Prostate gland (tissue), 2 donors: ENCODE measurements at regions not wholly inside any gene's neighbourhood (a gene's known extent, or its start where the extent isn't known, plus 50 kb on each side); places are given as distances from the start of the nearest gene placed in this dataset.
A peak's percentile ranks its signal among the peaks of the same experiment; 100 is the strongest.

Experiments used
- POLR2A ChIP-seq: fragments of 450-650 bp; IDR thresholded peaks from one replicate; pipeline ENCODE4 v1.6.1; 2016; ENCODE audit warnings: antibody characterized with exemption, mild to moderate bottlenecking
- TF ChIP-seq, protein P1 (sequence below), 4 experiments: fragments of 200-600 bp in 2 of 4; fragments of 450-650 bp in 2 of 4; sonication (generic) in 2 of 4; IDR thresholded peaks; 1 replicate in 3 of 4; 2 replicates in 1 of 4; pipeline ENCODE4 v1.5.1; 2016 to 2019; ENCODE audit warnings: antibody characterized with exemption in 4 of 4, mild to moderate bottlenecking in 2 of 4, moderate library complexity in 2 of 4

DNA sequence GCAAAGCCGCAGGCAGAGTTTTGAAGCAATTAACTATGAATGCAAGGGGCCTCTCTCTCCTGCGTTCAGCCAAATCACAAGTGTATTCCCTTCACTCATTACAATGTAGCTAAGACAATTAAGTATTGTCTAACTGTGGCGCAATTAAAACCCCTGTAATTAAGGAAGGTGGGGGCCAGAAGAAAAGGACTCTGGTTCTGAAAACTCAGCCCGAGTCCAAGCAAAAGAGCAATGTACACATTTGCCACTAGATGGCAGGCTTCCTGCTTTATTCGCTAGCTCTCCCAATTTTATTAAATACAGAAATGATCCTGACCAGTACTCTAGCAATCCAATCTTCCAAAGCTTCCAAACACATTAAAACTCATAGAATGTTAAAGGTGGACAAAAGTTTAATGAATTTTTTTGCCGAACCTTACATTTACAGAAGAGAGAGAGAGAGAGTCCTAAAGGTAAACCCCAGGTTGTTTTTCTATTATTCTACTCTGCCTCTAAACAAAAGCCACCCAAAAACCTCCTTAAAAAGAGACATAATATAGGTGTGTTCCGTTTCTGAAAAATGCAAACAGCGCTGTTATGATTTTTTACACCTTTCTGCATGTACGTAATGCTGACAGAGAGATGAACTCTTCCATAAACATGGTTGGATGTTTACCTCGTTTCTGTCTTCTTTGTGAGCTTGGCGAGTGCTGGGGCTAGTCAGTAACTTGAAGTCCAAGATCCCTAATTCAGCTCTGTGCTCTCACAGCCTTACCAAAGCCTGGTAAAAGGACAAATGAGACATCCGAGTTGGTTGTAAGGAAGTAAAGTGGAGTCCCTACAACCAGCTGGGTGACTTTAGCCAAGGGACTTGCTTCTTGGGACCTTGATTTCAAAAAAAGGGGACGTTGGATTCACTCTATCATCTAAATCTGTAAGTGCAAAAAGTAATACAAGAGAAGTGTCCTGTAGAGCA, 50.9 kb upstream of the VASH1 start:
- TF ChIP-seq, protein P1, sequence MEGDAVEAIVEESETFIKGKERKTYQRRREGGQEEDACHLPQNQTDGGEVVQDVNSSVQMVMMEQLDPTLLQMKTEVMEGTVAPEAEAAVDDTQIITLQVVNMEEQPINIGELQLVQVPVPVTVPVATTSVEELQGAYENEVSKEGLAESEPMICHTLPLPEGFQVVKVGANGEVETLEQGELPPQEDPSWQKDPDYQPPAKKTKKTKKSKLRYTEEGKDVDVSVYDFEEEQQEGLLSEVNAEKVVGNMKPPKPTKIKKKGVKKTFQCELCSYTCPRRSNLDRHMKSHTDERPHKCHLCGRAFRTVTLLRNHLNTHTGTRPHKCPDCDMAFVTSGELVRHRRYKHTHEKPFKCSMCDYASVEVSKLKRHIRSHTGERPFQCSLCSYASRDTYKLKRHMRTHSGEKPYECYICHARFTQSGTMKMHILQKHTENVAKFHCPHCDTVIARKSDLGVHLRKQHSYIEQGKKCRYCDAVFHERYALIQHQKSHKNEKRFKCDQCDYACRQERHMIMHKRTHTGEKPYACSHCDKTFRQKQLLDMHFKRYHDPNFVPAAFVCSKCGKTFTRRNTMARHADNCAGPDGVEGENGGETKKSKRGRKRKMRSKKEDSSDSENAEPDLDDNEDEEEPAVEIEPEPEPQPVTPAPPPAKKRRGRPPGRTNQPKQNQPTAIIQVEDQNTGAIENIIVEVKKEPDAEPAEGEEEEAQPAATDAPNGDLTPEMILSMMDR (IDR thresholded peaks at IDR 0.05), result peak; percentile 54 to 73 (median 66)
- no peak for TF ChIP-seq POLR2A
